NCI-H345 treated with DMSO at 0.1 percent for 48 hours (cell line): ENCODE measurements at regions not wholly inside any gene's neighbourhood (a gene's known extent, or its start where the extent isn't known, plus 50 kb on each side); places are given as distances from the start of the nearest gene placed in this dataset.
A peak's percentile ranks its signal among the peaks of the same experiment; 100 is the strongest.
"Not testable (repeated sequence)": the region's sequence is repeated elsewhere in the genome, so short reads cannot be mapped to it uniquely, and the experiment has no call there.

Experiments
- DNase-seq: peaks from one replicate; lab custom pipeline; 2025; ENCODE audit not compliant: unreplicated experiment; lab: John Stamatoyannopoulos, UW

GRCh38 chr2:13180729-13181128 lies 464.0 kb downstream of the TRIB2 start:
- DNase-seq: no peak

GRCh38 chr2:13193075-13193474 lies 476.3 kb downstream of the TRIB2 start:
- no peak for DNase-seq

GRCh38 chr2:13193900-13194299 lies 477.2 kb downstream of the TRIB2 start:
- peak; percentile 59 for DNase-seq

GRCh38 chr2:13195270-13195669 lies 478.5 kb downstream of the TRIB2 start:
- no peak for DNase-seq

GRCh38 chr2:13197248-13197647 lies 480.5 kb downstream of the TRIB2 start:
- DNase-seq: no peak

GRCh38 chr2:13201924-13202323 lies 485.2 kb downstream of the TRIB2 start:
- DNase-seq: no peak

- no peak for DNase-seq
Observed at GRCh38 chr2:13212115-13212514, 495.4 kb downstream of the TRIB2 start.

- no peak for DNase-seq
Observed at GRCh38 chr2:13218205-13218604, 501.5 kb downstream of the TRIB2 start.

- peak; percentile 77 for DNase-seq
Observed at GRCh38 chr2:13227578-13227977, 510.8 kb downstream of the TRIB2 start.

GRCh38 chr2:13230221-13230620 lies 513.5 kb downstream of the TRIB2 start:
- DNase-seq: peak; percentile 55

GRCh38 chr2:13240061-13240460 lies 523.3 kb downstream of the TRIB2 start:
- no peak for DNase-seq

- no peak for DNase-seq
Observed at GRCh38 chr2:13240789-13241487, 524.2 kb downstream of the TRIB2 start.

- DNase-seq: no peak
Observed at GRCh38 chr2:13252615-13253014, 535.9 kb downstream of the TRIB2 start.

- DNase-seq: no peak
Observed at GRCh38 chr2:13255485-13255884, 538.7 kb downstream of the TRIB2 start.

GRCh38 chr2:13260402-13260801 lies 543.7 kb downstream of the TRIB2 start:
- no peak for DNase-seq

GRCh38 chr2:13266166-13266565 lies 549.4 kb downstream of the TRIB2 start:
- DNase-seq: no peak

- no peak for DNase-seq
Observed at GRCh38 chr2:13284688-13285087, 568.0 kb downstream of the TRIB2 start.

GRCh38 chr2:13289310-13289709 lies 572.6 kb downstream of the TRIB2 start:
- no peak for DNase-seq

- not testable (repeated sequence) for DNase-seq
Observed at GRCh38 chr2:13308478-13308805, 591.7 kb downstream of the TRIB2 start.

- no peak for DNase-seq
Observed at GRCh38 chr2:13308989-13309388, 592.3 kb downstream of the TRIB2 start.

- no peak for DNase-seq
Observed at GRCh38 chr2:13332060-13332459, 615.3 kb downstream of the TRIB2 start.

- DNase-seq: not testable (repeated sequence)
Observed at GRCh38 chr2:13334071-13334470, 617.3 kb downstream of the TRIB2 start.

- no peak for DNase-seq
Observed at GRCh38 chr2:13334545-13334944, 617.8 kb downstream of the TRIB2 start.
